K562 (cell line): ENCODE measurements at regions not wholly inside any gene's neighbourhood (a gene's known extent, or its start where the extent isn't known, plus 50 kb on each side); places are given as distances from the start of the nearest gene placed in this dataset.

Experiments used
- ARHGAP35 ChIP-seq: fragments of 450-650 bp; IDR thresholded peaks from 2 replicates; pipeline ENCODE4 v1.6.1; 2018; ENCODE audit not compliant: partially characterized antibody
- CBX2 ChIP-seq: fragments of 200-600 bp; sonication (generic); IDR thresholded peaks from one replicate; pipeline ENCODE4 v1.6.1; 2012; ENCODE audit warnings: mild to moderate bottlenecking, low read length, inconsistent platforms; ENCODE audit not compliant: insufficient read depth, poor library complexity, severe bottlenecking
- FOXK2 ChIP-seq, 2 experiments: fragments of 450-650 bp; IDR thresholded peaks in 1 of 2; conservative IDR thresholded peaks in 1 of 2; 2 replicates each; pipeline ENCODE4 v1.6.1; 2016; ENCODE audit warnings: low read depth in 2 of 2, mild to moderate bottlenecking in 1 of 2
- HMG20B ChIP-seq: fragments of 250-450 bp; sonication (Bioruptor Pico); IDR thresholded peaks from 2 replicates; pipeline ENCODE4 v1.5.0; 2021; ENCODE audit warnings: mild to moderate bottlenecking
- JUND ChIP-seq, 2 experiments: IDR thresholded peaks; 2 replicates in 1 of 2; 3 replicates in 1 of 2; pipeline ENCODE4 v1.6.1; 2011; ENCODE audit warnings: borderline replicate concordance in 2 of 2, low read depth in 2 of 2, low read length in 2 of 2, improper control_type of control experiment in 1 of 2, missing biosample characterization in 1 of 2, missing genetic modification characterization in 1 of 2, missing genetic modification reagents in 1 of 2
- MIER1 ChIP-seq: fragments of 450-650 bp; IDR thresholded peaks from 2 replicates; pipeline ENCODE4 v1.6.1; 2016; ENCODE audit warnings: antibody characterized with exemption, mild to moderate bottlenecking, low read depth
- PHF8 ChIP-seq: fragments of 200-600 bp; sonication (generic); IDR thresholded peaks from 2 replicates; pipeline ENCODE4 v1.6.1; 2012; ENCODE audit warnings: mixed run types, mild to moderate bottlenecking, inconsistent platforms, low read length, moderate library complexity, borderline replicate concordance
- PTTG1 ChIP-seq: fragments of 450-650 bp; IDR thresholded peaks from 2 replicates; pipeline ENCODE4 v1.6.1; 2016; ENCODE audit warnings: low read depth, mild to moderate bottlenecking, missing genetic modification characterization, missing compliant biosample characterization
- SMARCE1 ChIP-seq: fragments of 450-650 bp; IDR thresholded peaks from 2 replicates; pipeline ENCODE4 v1.7.1; 2016; ENCODE audit warnings: mild to moderate bottlenecking
- TEAD4 ChIP-seq, 2 experiments: sonication (generic) in 1 of 2; formaldehyde crosslinking in 1 of 2; IDR thresholded peaks; 2 replicates each; pipeline versions ENCODE4 v1.6.1 to v1.8.0; 2012 to 2022; ENCODE audit warnings: borderline replicate concordance in 1 of 2, inconsistent platforms in 1 of 2, low read length in 1 of 2, mild to moderate bottlenecking in 1 of 2, missing genetic modification reagents in 1 of 2
- ZKSCAN1 ChIP-seq: fragments of 150-350 bp; IDR thresholded peaks from 2 replicates; pipeline ENCODE4 v1.6.1; 2016; ENCODE audit warnings: low read depth, low read length
- ZNF274 ChIP-seq: IDR thresholded peaks from 2 replicates; pipeline ENCODE4 v1.6.1; 2011; ENCODE audit warnings: low read depth, mild to moderate bottlenecking, low read length, moderate library complexity, borderline replicate concordance
- TF ChIP-seq, protein P1 (sequence below): fragments of 450-650 bp; IDR thresholded peaks from 2 replicates; pipeline ENCODE4 v1.6.1; 2017; ENCODE audit warnings: antibody characterized with exemption
- TF ChIP-seq, protein P2 (sequence below), 2 experiments: fragments of 450-650 bp; IDR thresholded peaks; 2 replicates each; pipeline ENCODE4 v1.6.1; 2018; ENCODE audit warnings: mild to moderate bottlenecking in 2 of 2, low read depth in 1 of 2; ENCODE audit not compliant: partially characterized antibody in 2 of 2
- TF ChIP-seq, protein P3 (sequence below): fragments of 450-650 bp; IDR thresholded peaks from 2 replicates; pipeline ENCODE4 v1.6.1; 2016; ENCODE audit warnings: borderline replicate concordance

DNA sequence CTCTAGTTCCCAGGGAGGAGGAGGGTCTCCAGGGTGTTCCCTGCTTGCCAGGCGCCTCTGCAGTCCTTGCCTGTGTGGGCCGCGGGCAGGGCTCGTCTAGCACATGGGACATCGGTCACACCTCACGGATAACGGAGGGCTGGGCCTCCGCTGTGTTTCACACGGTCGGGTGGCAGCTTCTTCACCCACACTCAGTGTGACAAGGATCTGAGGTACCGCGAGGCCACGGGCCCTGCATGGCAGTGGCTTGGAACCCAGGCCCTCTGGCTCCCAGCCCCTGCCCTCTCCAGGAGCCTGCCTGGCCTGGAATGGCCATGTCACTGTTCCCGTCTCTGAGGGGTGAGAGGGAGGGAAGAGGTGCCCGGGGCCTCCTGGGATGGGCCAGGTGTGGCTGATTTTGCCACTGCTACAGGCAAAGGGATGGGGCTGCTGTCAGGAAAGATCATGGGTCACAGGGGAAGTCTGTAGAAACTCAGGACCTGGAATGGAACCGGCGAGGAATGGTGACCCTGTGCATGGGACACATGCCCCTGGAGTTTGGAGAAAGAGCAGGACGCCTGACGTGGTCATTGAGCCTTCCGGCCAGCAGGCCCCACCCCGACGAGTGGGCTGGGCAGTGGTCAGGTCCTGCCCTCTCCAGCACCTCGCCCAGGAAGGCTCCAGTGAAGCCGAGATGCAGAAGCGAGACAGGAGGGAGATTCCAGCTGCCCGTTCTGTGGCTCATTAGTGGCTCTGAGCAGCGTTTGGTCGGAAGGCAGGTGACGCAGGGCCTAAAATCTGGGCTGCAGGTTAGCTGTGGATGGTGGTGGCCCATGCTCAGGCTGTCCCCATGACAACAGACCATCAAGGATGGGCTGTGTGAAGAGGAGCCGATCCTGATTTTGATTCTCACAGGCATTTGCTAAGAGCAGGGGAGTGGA, 76.5 kb upstream of the GSE1 start (continued):
- TF ChIP-seq, protein P1, sequence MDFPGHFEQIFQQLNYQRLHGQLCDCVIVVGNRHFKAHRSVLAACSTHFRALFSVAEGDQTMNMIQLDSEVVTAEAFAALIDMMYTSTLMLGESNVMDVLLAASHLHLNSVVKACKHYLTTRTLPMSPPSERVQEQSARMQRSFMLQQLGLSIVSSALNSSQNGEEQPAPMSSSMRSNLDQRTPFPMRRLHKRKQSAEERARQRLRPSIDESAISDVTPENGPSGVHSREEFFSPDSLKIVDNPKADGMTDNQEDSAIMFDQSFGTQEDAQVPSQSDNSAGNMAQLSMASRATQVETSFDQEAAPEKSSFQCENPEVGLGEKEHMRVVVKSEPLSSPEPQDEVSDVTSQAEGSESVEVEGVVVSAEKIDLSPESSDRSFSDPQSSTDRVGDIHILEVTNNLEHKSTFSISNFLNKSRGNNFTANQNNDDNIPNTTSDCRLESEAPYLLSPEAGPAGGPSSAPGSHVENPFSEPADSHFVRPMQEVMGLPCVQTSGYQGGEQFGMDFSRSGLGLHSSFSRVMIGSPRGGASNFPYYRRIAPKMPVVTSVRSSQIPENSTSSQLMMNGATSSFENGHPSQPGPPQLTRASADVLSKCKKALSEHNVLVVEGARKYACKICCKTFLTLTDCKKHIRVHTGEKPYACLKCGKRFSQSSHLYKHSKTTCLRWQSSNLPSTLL: no peak
- TF ChIP-seq ZKSCAN1 (no peak), TEAD4 (IDR thresholded peaks at IDR 0.05; ENCODE audit: low read length) (no peak), TEAD4 (CRISPR knock-in tag; IDR thresholded peaks at IDR 0.05; ENCODE audit: borderline replicate concordance) (no peak), PHF8 (peak; percentile 43; the same call in 1 of the 2 replicates), CBX2 (no peak), MIER1 (no peak), JUND (IDR thresholded peaks at IDR 0.05; ENCODE audit: borderline replicate concordance, low read depth, low read length) (no peak), JUND (tag; IDR thresholded peaks at IDR 0.05; ENCODE audit: borderline replicate concordance, low read depth, low read length) (no peak), PTTG1 (tag) (no peak), ARHGAP35 (no peak), SMARCE1 (no peak), HMG20B (no peak), ZNF274 (no peak), FOXK2 (conservative IDR thresholded peaks at IDR 0.05 in 1 of 2, IDR thresholded peaks at IDR 0.05 in 1 of 2; ENCODE audit: low read depth in 2 of 2) (no peak)
- TF ChIP-seq, protein P2, sequence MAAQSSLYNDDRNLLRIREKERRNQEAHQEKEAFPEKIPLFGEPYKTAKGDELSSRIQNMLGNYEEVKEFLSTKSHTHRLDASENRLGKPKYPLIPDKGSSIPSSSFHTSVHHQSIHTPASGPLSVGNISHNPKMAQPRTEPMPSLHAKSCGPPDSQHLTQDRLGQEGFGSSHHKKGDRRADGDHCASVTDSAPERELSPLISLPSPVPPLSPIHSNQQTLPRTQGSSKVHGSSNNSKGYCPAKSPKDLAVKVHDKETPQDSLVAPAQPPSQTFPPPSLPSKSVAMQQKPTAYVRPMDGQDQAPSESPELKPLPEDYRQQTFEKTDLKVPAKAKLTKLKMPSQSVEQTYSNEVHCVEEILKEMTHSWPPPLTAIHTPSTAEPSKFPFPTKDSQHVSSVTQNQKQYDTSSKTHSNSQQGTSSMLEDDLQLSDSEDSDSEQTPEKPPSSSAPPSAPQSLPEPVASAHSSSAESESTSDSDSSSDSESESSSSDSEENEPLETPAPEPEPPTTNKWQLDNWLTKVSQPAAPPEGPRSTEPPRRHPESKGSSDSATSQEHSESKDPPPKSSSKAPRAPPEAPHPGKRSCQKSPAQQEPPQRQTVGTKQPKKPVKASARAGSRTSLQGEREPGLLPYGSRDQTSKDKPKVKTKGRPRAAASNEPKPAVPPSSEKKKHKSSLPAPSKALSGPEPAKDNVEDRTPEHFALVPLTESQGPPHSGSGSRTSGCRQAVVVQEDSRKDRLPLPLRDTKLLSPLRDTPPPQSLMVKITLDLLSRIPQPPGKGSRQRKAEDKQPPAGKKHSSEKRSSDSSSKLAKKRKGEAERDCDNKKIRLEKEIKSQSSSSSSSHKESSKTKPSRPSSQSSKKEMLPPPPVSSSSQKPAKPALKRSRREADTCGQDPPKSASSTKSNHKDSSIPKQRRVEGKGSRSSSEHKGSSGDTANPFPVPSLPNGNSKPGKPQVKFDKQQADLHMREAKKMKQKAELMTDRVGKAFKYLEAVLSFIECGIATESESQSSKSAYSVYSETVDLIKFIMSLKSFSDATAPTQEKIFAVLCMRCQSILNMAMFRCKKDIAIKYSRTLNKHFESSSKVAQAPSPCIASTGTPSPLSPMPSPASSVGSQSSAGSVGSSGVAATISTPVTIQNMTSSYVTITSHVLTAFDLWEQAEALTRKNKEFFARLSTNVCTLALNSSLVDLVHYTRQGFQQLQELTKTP (IDR thresholded peaks at IDR 0.05; ENCODE audit: low read depth in 1 of 2, partially characterized antibody in 2 of 2): no peak
- TF ChIP-seq, protein P3, sequence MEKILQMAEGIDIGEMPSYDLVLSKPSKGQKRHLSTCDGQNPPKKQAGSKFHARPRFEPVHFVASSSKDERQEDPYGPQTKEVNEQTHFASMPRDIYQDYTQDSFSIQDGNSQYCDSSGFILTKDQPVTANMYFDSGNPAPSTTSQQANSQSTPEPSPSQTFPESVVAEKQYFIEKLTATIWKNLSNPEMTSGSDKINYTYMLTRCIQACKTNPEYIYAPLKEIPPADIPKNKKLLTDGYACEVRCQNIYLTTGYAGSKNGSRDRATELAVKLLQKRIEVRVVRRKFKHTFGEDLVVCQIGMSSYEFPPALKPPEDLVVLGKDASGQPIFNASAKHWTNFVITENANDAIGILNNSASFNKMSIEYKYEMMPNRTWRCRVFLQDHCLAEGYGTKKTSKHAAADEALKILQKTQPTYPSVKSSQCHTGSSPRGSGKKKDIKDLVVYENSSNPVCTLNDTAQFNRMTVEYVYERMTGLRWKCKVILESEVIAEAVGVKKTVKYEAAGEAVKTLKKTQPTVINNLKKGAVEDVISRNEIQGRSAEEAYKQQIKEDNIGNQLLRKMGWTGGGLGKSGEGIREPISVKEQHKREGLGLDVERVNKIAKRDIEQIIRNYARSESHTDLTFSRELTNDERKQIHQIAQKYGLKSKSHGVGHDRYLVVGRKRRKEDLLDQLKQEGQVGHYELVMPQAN: no peak
